SU-DHL-6 (cell line): ENCODE measurements at regions not wholly inside any gene's neighbourhood (a gene's known extent, or its start where the extent isn't known, plus 50 kb on each side); places are given as distances from the start of the nearest gene placed in this dataset.
A peak's percentile ranks its signal among the peaks of the same experiment; 100 is the strongest.
"Not testable (repeated sequence)": the region's sequence is repeated elsewhere in the genome, so short reads cannot be mapped to it uniquely, and the experiment has no call there.

ENCODE experiments used
- H2AFZ ChIP-seq: fragments of 200-600 bp; sonication (generic); 2 replicates; pipeline ENCODE4 v1.6.1; 2014; ENCODE audit warnings: low read depth, mild to moderate bottlenecking, moderate library complexity, mixed read lengths, antibody characterized with exemption, low read length; ENCODE audit not compliant: severe bottlenecking
- H3F3A ChIP-seq: fragments of 200-600 bp; shearing (Covaris generic); 2 replicates; pipeline ENCODE4 v1.6.0; 2016; ENCODE audit warnings: antibody characterized with exemption, mild to moderate bottlenecking; ENCODE audit not compliant: insufficient read depth
- H3K27ac ChIP-seq: fragments of 200-600 bp; sonication (generic); 2 replicates; pipeline ENCODE4 v1.5.1; 2016; ENCODE audit warnings: low read depth, mild to moderate bottlenecking, low read length, moderate library complexity, mixed read lengths
- H3K27me3 ChIP-seq: fragments of 200-600 bp; sonication (generic), shearing (Covaris generic); 2 replicates; pipeline ENCODE4 v1.6.0; 2014; ENCODE audit warnings: mild to moderate bottlenecking, low read length
- H3K36me3 ChIP-seq: fragments of 200-600 bp; sonication (generic); 2 replicates; pipeline ENCODE4 v1.6.1; 2014; ENCODE audit warnings: mild to moderate bottlenecking, low read length, mixed read lengths
- H3K4me2 ChIP-seq: fragments of 300-600, 200-600 bp; shearing (Covaris generic), sonication (generic); 2 replicates; pipeline ENCODE4 v1.6.0; 2014; ENCODE audit warnings: low read length, low read depth, mild to moderate bottlenecking; ENCODE audit not compliant: poor library complexity, severe bottlenecking
- H3K4me3 ChIP-seq: fragments of 200-600 bp; sonication (generic); 2 replicates; pipeline ENCODE4 v1.5.1; 2014; ENCODE audit warnings: antibody characterized with exemption, low read length, mild to moderate bottlenecking, mixed read lengths; ENCODE audit not compliant: insufficient read depth, poor library complexity, severe bottlenecking
- H3K79me2 ChIP-seq: fragments of 200-600 bp; sonication (generic); 2 replicates; pipeline ENCODE4 v1.6.1; 2014; ENCODE audit warnings: mild to moderate bottlenecking, low read length, moderate library complexity; ENCODE audit not compliant: insufficient read depth
- H3K9ac ChIP-seq: fragments of 200-600 bp; sonication (generic); 2 replicates; pipeline ENCODE4 v1.7.0; 2014; ENCODE audit warnings: mild to moderate bottlenecking, low read length
- H3K9me2 ChIP-seq: fragments of 200-600 bp; sonication (generic); replicated peaks from 2 replicates; pipeline ENCODE4 v1.6.1; 2014; ENCODE audit warnings: low read length; ENCODE audit not compliant: insufficient read depth
- H3K9me3 ChIP-seq: fragments of 200-600 bp; sonication (generic); 2 replicates; pipeline ENCODE4 v1.6.1; 2014; ENCODE audit warnings: low read length, mixed read lengths; ENCODE audit not compliant: insufficient read depth
- H4K20me1 ChIP-seq: fragments of 200-600 bp; sonication (generic); 2 replicates; pipeline ENCODE4 v1.6.1; 2014; ENCODE audit warnings: low read depth, mild to moderate bottlenecking, antibody characterized with exemption, low read length, moderate library complexity, mixed read lengths
- EZH2phosphoT487 ChIP-seq: fragments of 200-600 bp; sonication (generic), shearing (Covaris generic); conservative IDR thresholded peaks from 2 replicates; pipeline ENCODE4 v1.6.1; 2018; ENCODE audit warnings: mild to moderate bottlenecking, antibody characterized with exemption, low read length, moderate library complexity, mixed read lengths
- TF ChIP-seq, protein P1 (sequence below): fragments of 200-600 bp; sonication (generic); IDR thresholded peaks from one replicate; pipeline ENCODE4 v1.5.1; 2017; ENCODE audit warnings: antibody characterized with exemption, mild to moderate bottlenecking, low read length, moderate library complexity; ENCODE audit not compliant: insufficient read depth, poor library complexity, severe bottlenecking

DNA sequence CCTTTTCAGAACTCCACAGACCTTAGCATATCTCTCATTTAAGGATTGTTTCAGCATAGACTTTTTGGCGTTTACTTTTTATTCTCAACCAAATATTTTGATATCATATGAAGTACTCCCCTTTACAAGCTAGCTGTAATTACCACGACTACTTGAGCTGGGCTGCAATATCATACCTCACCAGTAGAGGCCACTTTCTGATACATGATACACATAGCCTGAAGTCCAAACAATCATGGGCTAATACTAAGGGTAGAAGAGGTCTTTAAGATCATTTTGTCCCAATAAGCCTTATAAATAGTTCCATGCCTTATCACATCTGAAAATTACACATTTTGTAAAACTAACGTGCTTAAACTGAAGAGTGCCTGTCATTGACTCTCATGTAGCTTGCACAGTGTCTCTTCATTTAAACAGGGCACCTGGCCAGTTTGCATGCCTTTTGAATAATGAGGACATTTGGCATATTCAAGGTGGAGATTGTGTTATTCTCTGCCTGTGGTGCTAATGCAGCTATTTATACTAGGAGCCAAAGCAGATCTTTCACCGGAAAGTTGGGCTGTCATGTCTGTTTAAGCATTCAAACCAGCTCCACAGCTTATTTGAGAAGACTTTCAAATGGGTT lies 403.7 kb upstream of the ZMIZ1 start:
- H3K9me2 ChIP-seq = no peaks in the 10 kb centered on the region
- H3K36me3 ChIP-seq = no peaks in the 10 kb centered on the region
- no peak overlapping the region for H3K4me2 ChIP-seq
- H3K9me3 ChIP-seq = peaks cover 19% of the 10 kb centered on the region; the same call in 1 of the 2 replicates
- no peaks in the 10 kb centered on the region for H3K27me3 ChIP-seq
- H3K79me2 ChIP-seq = no peaks in the 10 kb centered on the region
- no peaks in the 10 kb centered on the region for H4K20me1 ChIP-seq
- H3F3A ChIP-seq = no peaks in the 10 kb centered on the region
- H3K4me3 ChIP-seq = no peak overlapping the region
- no peak for TF ChIP-seq EZH2phosphoT487
- TF ChIP-seq, protein P1, sequence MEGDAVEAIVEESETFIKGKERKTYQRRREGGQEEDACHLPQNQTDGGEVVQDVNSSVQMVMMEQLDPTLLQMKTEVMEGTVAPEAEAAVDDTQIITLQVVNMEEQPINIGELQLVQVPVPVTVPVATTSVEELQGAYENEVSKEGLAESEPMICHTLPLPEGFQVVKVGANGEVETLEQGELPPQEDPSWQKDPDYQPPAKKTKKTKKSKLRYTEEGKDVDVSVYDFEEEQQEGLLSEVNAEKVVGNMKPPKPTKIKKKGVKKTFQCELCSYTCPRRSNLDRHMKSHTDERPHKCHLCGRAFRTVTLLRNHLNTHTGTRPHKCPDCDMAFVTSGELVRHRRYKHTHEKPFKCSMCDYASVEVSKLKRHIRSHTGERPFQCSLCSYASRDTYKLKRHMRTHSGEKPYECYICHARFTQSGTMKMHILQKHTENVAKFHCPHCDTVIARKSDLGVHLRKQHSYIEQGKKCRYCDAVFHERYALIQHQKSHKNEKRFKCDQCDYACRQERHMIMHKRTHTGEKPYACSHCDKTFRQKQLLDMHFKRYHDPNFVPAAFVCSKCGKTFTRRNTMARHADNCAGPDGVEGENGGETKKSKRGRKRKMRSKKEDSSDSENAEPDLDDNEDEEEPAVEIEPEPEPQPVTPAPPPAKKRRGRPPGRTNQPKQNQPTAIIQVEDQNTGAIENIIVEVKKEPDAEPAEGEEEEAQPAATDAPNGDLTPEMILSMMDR = peak; percentile 41
- no peak overlapping the region for H3K9ac ChIP-seq
- no peak overlapping the region for H2AFZ ChIP-seq
- no peak overlapping the region for H3K27ac ChIP-seq

DNA sequence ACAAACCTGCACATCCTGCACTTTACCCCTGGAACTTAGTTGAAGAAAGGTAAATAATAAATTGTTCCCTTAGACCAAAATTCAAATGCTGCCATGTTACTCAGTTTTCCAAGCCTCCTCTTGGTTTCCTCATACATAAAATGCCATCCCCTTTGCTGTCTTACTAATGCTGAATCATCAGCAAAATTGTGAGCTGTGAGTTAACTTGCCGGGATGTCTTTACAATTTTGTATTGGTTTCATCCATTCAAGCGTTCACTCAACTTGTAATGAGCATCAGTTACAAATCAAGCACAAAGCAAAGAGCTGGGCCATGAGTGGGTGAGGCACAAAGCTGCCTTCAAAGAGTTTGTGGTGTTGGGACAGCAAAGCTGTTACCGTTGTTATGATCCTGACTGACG lies 395.8 kb upstream of the ZMIZ1 start:
- H3K9ac ChIP-seq = no peak overlapping the region
- H2AFZ ChIP-seq = no peak overlapping the region
- no peak overlapping the region for H3K4me2 ChIP-seq

DNA sequence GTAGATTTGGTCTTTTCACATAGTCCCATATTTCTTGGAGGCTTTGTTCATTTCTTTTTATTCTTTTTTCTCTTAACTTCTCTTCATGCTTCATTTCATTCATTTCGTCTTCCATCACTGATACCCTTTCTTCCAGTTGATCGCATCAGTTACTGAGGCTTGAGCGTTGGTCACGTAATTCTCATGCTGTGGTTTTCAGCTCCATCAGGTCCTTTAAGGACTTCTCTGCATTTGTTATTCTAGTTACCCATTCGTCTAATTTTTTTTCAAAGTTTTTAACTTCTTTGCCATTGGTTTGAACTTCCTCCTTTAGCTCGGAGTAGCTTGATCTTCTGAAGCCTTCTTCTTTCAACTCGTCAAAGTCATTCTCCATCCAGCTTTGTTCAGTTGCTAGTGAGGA lies 387.6 kb upstream of the ZMIZ1 start:
- H3K9ac ChIP-seq, H3K27ac ChIP-seq, H3K4me2 ChIP-seq, H2AFZ ChIP-seq, H4K20me1 ChIP-seq, H3K27me3 ChIP-seq, H3K79me2 ChIP-seq, H3F3A ChIP-seq, H3K9me2 ChIP-seq, H3K36me3 ChIP-seq, H3K4me3 ChIP-seq, H3K9me3 ChIP-seq: not testable (repeated sequence)

More for the DNA sequence above, 395.8 kb upstream of the ZMIZ1 start:
- no peak overlapping the region for H3K27ac ChIP-seq
- H3K4me3 ChIP-seq = no peak overlapping the region
- H3K9me2 ChIP-seq = no peaks in the 10 kb centered on the region
- no peaks in the 10 kb centered on the region for H3K36me3 ChIP-seq
- no peaks in the 10 kb centered on the region for H3F3A ChIP-seq
- H3K27me3 ChIP-seq = no peaks in the 10 kb centered on the region
- no peaks in the 10 kb centered on the region for H4K20me1 ChIP-seq
- H3K79me2 ChIP-seq = no peaks in the 10 kb centered on the region
- TF ChIP-seq EZH2phosphoT487 = no peak
- TF ChIP-seq, protein P1 = no peak
- H3K9me3 ChIP-seq = no peaks in the 10 kb centered on the region

DNA sequence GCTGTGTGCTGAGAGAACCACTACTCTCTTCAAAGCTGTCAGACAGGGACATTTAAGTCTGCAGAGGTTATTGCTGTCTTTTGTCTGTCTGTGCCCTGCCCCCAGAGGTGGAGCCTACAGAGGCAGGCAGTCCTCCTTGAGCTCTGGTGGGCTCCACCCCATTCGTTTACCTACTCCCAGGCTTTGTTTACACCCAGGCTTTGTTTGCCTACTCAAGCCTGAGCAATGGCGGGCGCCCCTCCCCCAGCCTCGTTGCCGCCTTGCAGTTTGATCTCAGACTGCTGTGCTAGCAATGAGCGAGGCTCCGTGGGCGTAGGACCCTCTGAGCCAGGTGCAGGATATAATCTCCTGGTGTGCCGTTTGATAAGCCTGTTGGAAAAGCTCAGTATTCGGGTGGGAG lies 386.8 kb upstream of the ZMIZ1 start:
- not testable (repeated sequence) for H3K9me2 ChIP-seq, H3F3A ChIP-seq, H3K79me2 ChIP-seq, H3K27ac ChIP-seq, H3K4me3 ChIP-seq, H3K4me2 ChIP-seq, H3K36me3 ChIP-seq, H2AFZ ChIP-seq, H3K9me3 ChIP-seq, H3K27me3 ChIP-seq, H4K20me1 ChIP-seq, H3K9ac ChIP-seq
